NT2/D1 (cell line): ENCODE measurements at regions not wholly inside any gene's neighbourhood (a gene's known extent, or its start where the extent isn't known, plus 50 kb on each side); places are given as distances from the start of the nearest gene placed in this dataset.

Source experiments
- SUZ12 ChIP-seq: IDR thresholded peaks from 2 replicates; pipeline ENCODE4 v1.6.1; 2011; ENCODE audit not compliant: insufficient read length, insufficient read depth; ENCODE audit errors: extremely low read depth
- YY1 ChIP-seq: IDR thresholded peaks from 2 replicates; pipeline ENCODE4 v1.6.1; 2011; ENCODE audit not compliant: insufficient read length, insufficient read depth
- ZNF274 ChIP-seq: IDR thresholded peaks from 2 replicates; pipeline ENCODE4 v1.6.1; 2011; ENCODE audit warnings: mild to moderate bottlenecking, low read depth, low read length

- TF ChIP-seq YY1 (no peak), ZNF274 (no peak), SUZ12 (no peak)
Observed at GRCh38 chr18:7485616-7486015, 81.5 kb upstream of the PTPRM start.
